ENCODE measurements at regions not wholly inside any gene's neighbourhood (a gene's known extent, or its start where the extent isn't known, plus 50 kb on each side); places are given as distances from the start of the nearest gene placed in this dataset.
"Not testable (repeated sequence)": the region's sequence is repeated elsewhere in the genome, so short reads cannot be mapped to it uniquely, and the experiment has no call there.

DNA sequence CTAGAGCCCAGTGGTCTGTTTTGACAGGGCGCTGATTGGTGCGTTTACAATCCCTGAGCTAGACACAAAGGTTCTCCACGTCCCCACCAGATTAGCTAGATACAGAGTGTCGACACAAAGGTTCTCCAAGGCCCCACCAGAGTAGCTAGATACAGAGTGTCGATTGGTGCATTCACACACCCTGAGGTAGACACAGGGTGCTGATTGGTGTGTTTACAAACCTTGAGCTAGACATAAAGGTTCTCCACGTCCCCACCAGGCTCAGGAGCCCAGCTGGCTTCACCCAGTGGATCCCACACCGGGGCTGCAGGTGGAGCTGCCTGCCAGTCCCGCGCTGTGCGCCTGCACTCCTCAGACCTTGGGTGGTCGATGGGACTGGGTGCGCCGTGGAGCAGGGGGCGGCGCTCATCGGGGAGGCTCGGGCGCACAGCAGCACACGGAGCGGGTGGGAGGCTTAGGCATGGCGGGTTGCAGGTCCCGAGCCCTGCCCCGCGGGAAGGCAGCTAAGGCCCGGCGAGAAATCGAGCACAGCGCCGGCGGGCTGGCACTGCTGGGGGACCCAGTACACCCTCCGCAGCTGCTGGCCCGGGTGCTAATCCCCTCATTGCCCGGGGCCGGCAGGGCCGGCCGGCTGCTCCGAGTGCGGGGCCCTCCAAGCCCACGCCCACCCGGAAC is 122.0 kb upstream of the ANKH start:
- H3K4me1 ChIP-seq (ENCODE audit: control insufficient read depth, insufficient read depth, low read length, poor library complexity, severe bottlenecking); H3K4me3 ChIP-seq (ENCODE audit: extremely low read depth, insufficient read depth, low read length, poor library complexity, severe bottlenecking); H3K36me3 ChIP-seq (ENCODE audit: control insufficient read depth, insufficient read depth, low read length); H3K27ac ChIP-seq (ENCODE audit: low read depth, low read length, severe bottlenecking): not testable (repeated sequence)
- 95 to 97% methylated on average over 15 to 33 of the region's 40 CpGs for WGBS, 2 experiments (ENCODE audit: insufficient coverage in 2 of 2)
- H3K9me3 ChIP-seq (ENCODE audit: control insufficient read depth, low read length), result peaks cover 12% of the 10 kb centered on the region

- H3K4me3 ChIP-seq (ENCODE audit: extremely low read depth, insufficient read depth, low read length, poor library complexity, severe bottlenecking); H3K36me3 ChIP-seq (ENCODE audit: control insufficient read depth, insufficient read depth, low read length); H3K4me1 ChIP-seq (ENCODE audit: control insufficient read depth, insufficient read depth, low read length, poor library complexity, severe bottlenecking); H3K27ac ChIP-seq (ENCODE audit: low read depth, low read length, severe bottlenecking); H3K9me3 ChIP-seq (ENCODE audit: control insufficient read depth, low read length): not testable (repeated sequence)
- WGBS, 2 experiments (ENCODE audit: insufficient coverage in 2 of 2), result 89 to 90% methylated on average over 14 to 19 of the region's 28 CpGs
These were observed 121.3 kb upstream of the ANKH start for GRCh38 chr5:14992751-14993458.

- H3K4me3 ChIP-seq (ENCODE audit: extremely low read depth, insufficient read depth, low read length, poor library complexity, severe bottlenecking), result no peak overlapping the region
- H3K36me3 ChIP-seq (ENCODE audit: control insufficient read depth, insufficient read depth, low read length), result no peaks in the 10 kb centered on the region
- 74 to 94% methylated on average over 2 to 5 of the region's 5 CpGs for WGBS, 2 experiments (ENCODE audit: insufficient coverage in 2 of 2)
- H3K9me3 ChIP-seq (ENCODE audit: control insufficient read depth, low read length), result no peaks in the 10 kb centered on the region
- H3K27ac ChIP-seq (ENCODE audit: low read depth, low read length, severe bottlenecking), result no peak overlapping the region
- no peaks in the 10 kb centered on the region for H3K4me1 ChIP-seq (ENCODE audit: control insufficient read depth, insufficient read depth, low read length, poor library complexity, severe bottlenecking)
These were observed 116.6 kb upstream of the ANKH start for GRCh38 chr5:14988223-14988622.

- no peaks in the 10 kb centered on the region for H3K9me3 ChIP-seq (ENCODE audit: control insufficient read depth, low read length)
- H3K36me3 ChIP-seq (ENCODE audit: control insufficient read depth, insufficient read depth, low read length), result no peaks in the 10 kb centered on the region
- H3K4me3 ChIP-seq (ENCODE audit: extremely low read depth, insufficient read depth, low read length, poor library complexity, severe bottlenecking), result no peak overlapping the region
- WGBS, 2 experiments (ENCODE audit: insufficient coverage in 2 of 2), result 100% methylated on average over 2 of the region's 3 CpGs; no CpG with 5 or more reads in 1 of the 2 experiments
- H3K27ac ChIP-seq (ENCODE audit: low read depth, low read length, severe bottlenecking), result no peak overlapping the region
- no peaks in the 10 kb centered on the region for H3K4me1 ChIP-seq (ENCODE audit: control insufficient read depth, insufficient read depth, low read length, poor library complexity, severe bottlenecking)
These were observed 114.8 kb upstream of the ANKH start for GRCh38 chr5:14986413-14986812.

DNA sequence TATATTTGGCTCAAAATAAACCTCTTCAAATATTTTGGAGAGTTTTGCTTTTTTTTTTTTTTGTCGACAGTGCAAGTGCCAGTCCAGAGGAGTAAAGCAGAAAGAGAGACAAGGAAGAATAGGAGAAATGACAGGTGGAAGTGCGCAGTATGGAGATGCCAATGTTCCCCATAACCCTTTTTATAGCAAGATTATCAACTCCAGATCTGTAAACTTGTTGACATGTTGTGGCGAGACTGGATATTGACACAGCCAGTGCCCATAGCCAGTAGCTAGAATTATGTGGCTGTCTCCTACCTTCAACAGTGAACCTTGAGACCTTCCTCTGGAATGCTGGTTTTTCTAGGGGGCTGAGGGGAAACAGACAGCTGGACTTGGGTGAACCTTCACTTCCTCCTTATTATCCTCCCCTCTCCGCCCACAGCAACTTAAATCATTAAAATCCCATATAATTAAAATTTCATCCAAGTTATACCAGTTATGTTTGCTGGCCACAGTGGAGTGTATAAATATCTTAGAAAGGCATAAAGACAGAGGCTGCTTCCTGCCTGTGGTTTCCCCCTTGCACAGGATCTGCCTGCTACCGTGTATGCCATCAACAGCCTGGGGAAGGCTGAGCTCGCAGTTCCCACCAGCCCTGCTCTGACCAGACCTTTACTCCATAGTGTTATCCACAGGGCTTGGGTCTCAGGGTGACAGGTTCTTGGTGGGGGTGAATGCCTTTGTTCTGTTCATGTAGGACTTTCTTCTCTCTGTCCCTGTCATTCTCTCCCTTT is 112.3 kb upstream of the ANKH start:
- no peak overlapping the region for H3K27ac ChIP-seq (ENCODE audit: low read depth, low read length, severe bottlenecking)
- no peaks in the 10 kb centered on the region for H3K4me1 ChIP-seq (ENCODE audit: control insufficient read depth, insufficient read depth, low read length, poor library complexity, severe bottlenecking)
- no peaks in the 10 kb centered on the region for H3K36me3 ChIP-seq (ENCODE audit: control insufficient read depth, insufficient read depth, low read length)
- no peaks in the 10 kb centered on the region for H3K9me3 ChIP-seq (ENCODE audit: control insufficient read depth, low read length)
- H3K4me3 ChIP-seq (ENCODE audit: extremely low read depth, insufficient read depth, low read length, poor library complexity, severe bottlenecking), result no peak overlapping the region
- WGBS, 2 experiments (ENCODE audit: insufficient coverage in 2 of 2), result 100% methylated on average over 2 to 3 of the region's 6 CpGs

GRCh38 chr5:14980698-14981097 is 109.1 kb upstream of the ANKH start:
- H3K27ac ChIP-seq (ENCODE audit: low read depth, low read length, severe bottlenecking), result no peak overlapping the region
- no peaks in the 10 kb centered on the region for H3K9me3 ChIP-seq (ENCODE audit: control insufficient read depth, low read length)
- 80 to 95% methylated on average over 2 of the region's 2 CpGs for WGBS, 2 experiments (ENCODE audit: insufficient coverage in 2 of 2)
- H3K4me1 ChIP-seq (ENCODE audit: control insufficient read depth, insufficient read depth, low read length, poor library complexity, severe bottlenecking), result no peaks in the 10 kb centered on the region
- H3K4me3 ChIP-seq (ENCODE audit: extremely low read depth, insufficient read depth, low read length, poor library complexity, severe bottlenecking), result no peak overlapping the region
- H3K36me3 ChIP-seq (ENCODE audit: control insufficient read depth, insufficient read depth, low read length), result no peaks in the 10 kb centered on the region

GRCh38 chr5:14977058-14977685 is 105.6 kb upstream of the ANKH start:
- H3K36me3 ChIP-seq (ENCODE audit: control insufficient read depth, insufficient read depth, low read length), result no peaks in the 10 kb centered on the region
- 79 to 90% methylated on average over 1 to 2 of the region's 2 CpGs for WGBS, 2 experiments (ENCODE audit: insufficient coverage in 2 of 2)
- H3K4me3 ChIP-seq (ENCODE audit: extremely low read depth, insufficient read depth, low read length, poor library complexity, severe bottlenecking), result no peak overlapping the region
- no peaks in the 10 kb centered on the region for H3K9me3 ChIP-seq (ENCODE audit: control insufficient read depth, low read length)
- no peaks in the 10 kb centered on the region for H3K4me1 ChIP-seq (ENCODE audit: control insufficient read depth, insufficient read depth, low read length, poor library complexity, severe bottlenecking)
- H3K27ac ChIP-seq (ENCODE audit: low read depth, low read length, severe bottlenecking), result no peak overlapping the region

GRCh38 chr5:14976486-14976885 is 104.9 kb upstream of the ANKH start:
- H3K9me3 ChIP-seq (ENCODE audit: control insufficient read depth, low read length), result no peaks in the 10 kb centered on the region
- WGBS, 2 experiments (ENCODE audit: insufficient coverage in 2 of 2), result 73 to 94% methylated on average over 3 to 4 of the region's 7 CpGs
- no peak overlapping the region for H3K4me3 ChIP-seq (ENCODE audit: extremely low read depth, insufficient read depth, low read length, poor library complexity, severe bottlenecking)
- no peaks in the 10 kb centered on the region for H3K36me3 ChIP-seq (ENCODE audit: control insufficient read depth, insufficient read depth, low read length)
- H3K27ac ChIP-seq (ENCODE audit: low read depth, low read length, severe bottlenecking), result no peak overlapping the region
- H3K4me1 ChIP-seq (ENCODE audit: control insufficient read depth, insufficient read depth, low read length, poor library complexity, severe bottlenecking), result no peaks in the 10 kb centered on the region

- Histone ChIP-seq H3K36me3 (ENCODE audit: control insufficient read depth, insufficient read depth, low read length) (no peaks in the 10 kb centered on the region), H3K27ac (ENCODE audit: low read depth, low read length, severe bottlenecking) (no peak overlapping the region), H3K4me1 (ENCODE audit: control insufficient read depth, insufficient read depth, low read length, poor library complexity, severe bottlenecking) (no peaks in the 10 kb centered on the region), H3K4me3 (ENCODE audit: extremely low read depth, insufficient read depth, low read length, poor library complexity, severe bottlenecking) (no peak overlapping the region), H3K9me3 (ENCODE audit: control insufficient read depth, low read length) (no peaks in the 10 kb centered on the region)
- 100% methylated on average over 2 of the region's 3 CpGs; no CpG with 5 or more reads in 1 of the 2 experiments for whole genome bisulfite sequencing, 2 experiments (ENCODE audit: insufficient coverage in 2 of 2)
These were observed 100.3 kb upstream of the ANKH start for GRCh38 chr5:14971873-14972272.

DNA sequence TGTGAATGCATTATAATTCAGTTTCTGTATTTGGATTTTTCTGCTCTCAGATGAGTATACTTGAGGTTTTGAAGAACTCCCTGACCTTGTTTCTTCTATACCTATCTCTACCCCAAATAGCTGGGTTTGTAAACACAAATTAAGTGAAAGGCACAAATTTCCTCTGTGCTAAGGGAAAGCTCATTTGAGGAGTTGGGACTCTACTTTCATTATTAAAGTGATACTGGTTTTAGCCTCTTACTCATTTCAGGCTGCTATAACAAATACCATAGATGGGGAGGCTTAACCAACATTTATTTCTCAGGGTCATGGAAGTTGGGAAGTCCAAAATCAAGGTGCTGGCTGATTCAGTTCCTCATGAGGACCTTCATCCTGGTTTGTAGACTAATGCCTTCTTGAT is 97.2 kb upstream of the ANKH start:
- Histone ChIP-seq H3K27ac (ENCODE audit: low read depth, low read length, severe bottlenecking) (no peak overlapping the region), H3K9me3 (ENCODE audit: control insufficient read depth, low read length) (no peaks in the 10 kb centered on the region), H3K36me3 (ENCODE audit: control insufficient read depth, insufficient read depth, low read length) (no peaks in the 10 kb centered on the region), H3K4me3 (ENCODE audit: extremely low read depth, insufficient read depth, low read length, poor library complexity, severe bottlenecking) (no peak overlapping the region), H3K4me1 (ENCODE audit: control insufficient read depth, insufficient read depth, low read length, poor library complexity, severe bottlenecking) (no peaks in the 10 kb centered on the region)

All from mesodermal cell (in vitro differentiated cells).